ENCODE measurements at regions not wholly inside any gene's neighbourhood (a gene's known extent, or its start where the extent isn't known, plus 50 kb on each side); places are given as distances from the start of the nearest gene placed in this dataset.

- H3K4me1 ChIP-seq (ENCODE audit: control insufficient read depth, extremely low read depth, insufficient read depth, low read length) = no peaks in the 10 kb centered on the region
- no peak overlapping the region for H2AFZ ChIP-seq (ENCODE audit: low read depth, low read length)
- H3K9me3 ChIP-seq (replicated peaks; ENCODE audit: control insufficient read depth, insufficient read depth, low read length) = no peaks in the 10 kb centered on the region
- no peaks in the 10 kb centered on the region for H3K79me2 ChIP-seq (ENCODE audit: control insufficient read depth, insufficient read depth, low read length)
- TF ChIP-seq MYC (IDR thresholded peaks at IDR 0.05; ENCODE audit: low read depth, low read length) = no peak
- TF ChIP-seq CTCF (IDR thresholded peaks at IDR 0.05; ENCODE audit: extremely low read depth in 1 of 2, insufficient read depth in 1 of 2, low read depth in 1 of 2, low read length in 2 of 2) = no peak
- TF ChIP-seq GATA2 (IDR thresholded peaks at IDR 0.05; ENCODE audit: insufficient read depth, insufficient read length, low read depth, low read length) = no peak
- TF ChIP-seq MAX (IDR thresholded peaks at IDR 0.05; ENCODE audit: insufficient read depth, insufficient read length) = no peak
- TF ChIP-seq FOS (IDR thresholded peaks at IDR 0.05; ENCODE audit: borderline replicate concordance, insufficient read depth, low read length) = no peak
- TF ChIP-seq POLR2AphosphoS5 (IDR thresholded peaks at IDR 0.05; ENCODE audit: insufficient read depth, low read depth, low read length) = no peak
- no peak for TF ChIP-seq JUN (IDR thresholded peaks at IDR 0.05; ENCODE audit: borderline replicate concordance, insufficient read depth, insufficient read length, low read depth)
- no peak for TF ChIP-seq EZH2 (IDR thresholded peaks at IDR 0.05; ENCODE audit: borderline replicate concordance, low read depth, low read length, severe bottlenecking)
- TF ChIP-seq POLR2A (IDR thresholded peaks at IDR 0.05; ENCODE audit: low read depth, low read length) = no peak
- H3K36me3 ChIP-seq (ENCODE audit: control insufficient read depth in 2 of 2, extremely low read depth in 1 of 2, insufficient read depth in 2 of 2, low read length in 2 of 2) = no peaks in the 10 kb centered on the region
- FAIRE-seq (no peak), DNase-seq (ENCODE audit: low read depth, low spot score) (no peak)
- no TSS peak for BruUV-seq (replicated peaks)
- no peaks in the 10 kb centered on the region for H3K9me1 ChIP-seq (replicated peaks; ENCODE audit: control insufficient read depth, extremely low read depth, insufficient read depth, low read length)
- intact Hi-C loops (cut with micrococcal nuclease) = no loop called here
- no peak overlapping the region for H3K9ac ChIP-seq (replicated peaks; ENCODE audit: extremely low read depth, insufficient read depth, low read length)
- POLR2A ChIA-PET = no interaction called here
- H4K20me1 ChIP-seq (replicated peaks; ENCODE audit: control insufficient read depth, extremely low read depth, insufficient read depth, low read length) = no peaks in the 10 kb centered on the region
- no peak overlapping the region for H3K4me3 ChIP-seq (replicated peaks in 1 of 3; ENCODE audit: insufficient read depth in 1 of 3, low read depth in 1 of 3, low read length in 3 of 3)
- no peak overlapping the region for H3K27ac ChIP-seq (ENCODE audit: insufficient read depth, low read depth, low read length)
- H3K27me3 ChIP-seq (ENCODE audit: control insufficient read depth in 2 of 2, insufficient read depth in 2 of 2, low read length in 2 of 2) = no peaks in the 10 kb centered on the region
- no peak overlapping the region for H3K4me2 ChIP-seq (ENCODE audit: insufficient read depth, low read length)
- dilution Hi-C loops (cut with MboI; ENCODE audit: extremely low pct_ligation_motif_present, low sequenced_read_pairs) = no loop called here
- CTCF ChIA-PET = no interaction called here
Measured at GRCh38 chr4:137583671-137584070, 51.4 kb upstream of the PCDH18 start.

All from endothelial cell of umbilical vein (primary cell).